ENCODE measurements at regions not wholly inside any gene's neighbourhood (a gene's known extent, or its start where the extent isn't known, plus 50 kb on each side); places are given as distances from the start of the nearest gene placed in this dataset.

GRCh38 chr21:19400223-19400770 lies 996.7 kb upstream of the TMPRSS15 start:
- TF ChIP-seq FOXK2 (IDR thresholded peaks at IDR 0.05) (no peak), NFRKB (IDR thresholded peaks at IDR 0.05) (no peak), FOXA1 (IDR thresholded peaks at IDR 0.05) (no peak), HDGF (IDR thresholded peaks at IDR 0.05; ENCODE audit: borderline replicate concordance) (no peak), ZNF384 (IDR thresholded peaks at IDR 0.05) (no peak), SP1 (IDR thresholded peaks at IDR 0.05) (no peak), TARDBP (IDR thresholded peaks at IDR 0.05) (no peak), PKNOX1 (IDR thresholded peaks at IDR 0.05) (no peak), ELF4 (IDR thresholded peaks at IDR 0.05) (no peak), SUZ12 (IDR thresholded peaks at IDR 0.05) (no peak), CTBP1 (IDR thresholded peaks at IDR 0.05; ENCODE audit: borderline replicate concordance) (no peak), BHLHE40 (IDR thresholded peaks at IDR 0.05; ENCODE audit: borderline replicate concordance) (no peak), FOXM1 (IDR thresholded peaks at IDR 0.05; ENCODE audit: borderline replicate concordance) (no peak), ARNT (IDR thresholded peaks at IDR 0.05) (no peak), L3MBTL2 (conservative IDR thresholded peaks at IDR 0.05) (no peak), LEF1 (IDR thresholded peaks at IDR 0.05; ENCODE audit: borderline replicate concordance) (no peak)
- no peak for DNase-seq (ENCODE audit: extremely low spot score)
- CTCF ChIA-PET: no interaction called here
- POLR2A ChIA-PET: no interaction called here

- CTCF ChIA-PET: no interaction called here
- DNase-seq (ENCODE audit: extremely low spot score): no peak
- TF ChIP-seq BHLHE40 (IDR thresholded peaks at IDR 0.05; ENCODE audit: borderline replicate concordance): no peak
- TF ChIP-seq LEF1 (IDR thresholded peaks at IDR 0.05; ENCODE audit: borderline replicate concordance): no peak
- TF ChIP-seq SP1 (IDR thresholded peaks at IDR 0.05): no peak
- no peak for TF ChIP-seq FOXA1 (IDR thresholded peaks at IDR 0.05)
- TF ChIP-seq L3MBTL2 (conservative IDR thresholded peaks at IDR 0.05): no peak
- no peak for TF ChIP-seq ELF4 (IDR thresholded peaks at IDR 0.05)
- TF ChIP-seq HDGF (IDR thresholded peaks at IDR 0.05; ENCODE audit: borderline replicate concordance): no peak
- TF ChIP-seq FOXK2 (IDR thresholded peaks at IDR 0.05): no peak
- no peak for TF ChIP-seq ZNF384 (IDR thresholded peaks at IDR 0.05)
- no peak for TF ChIP-seq FOXM1 (IDR thresholded peaks at IDR 0.05; ENCODE audit: borderline replicate concordance)
- TF ChIP-seq TARDBP (IDR thresholded peaks at IDR 0.05): no peak
- no peak for TF ChIP-seq ARNT (IDR thresholded peaks at IDR 0.05)
- TF ChIP-seq SUZ12 (IDR thresholded peaks at IDR 0.05): no peak
- TF ChIP-seq PKNOX1 (IDR thresholded peaks at IDR 0.05): no peak
- POLR2A ChIA-PET: no interaction called here
Observed at GRCh38 chr21:19402870-19403269, 999.3 kb upstream of the TMPRSS15 start.

GRCh38 chr21:19405326-19405725 lies 1001.7 kb upstream of the TMPRSS15 start:
- DNase-seq (ENCODE audit: extremely low spot score): no peak
- CTCF ChIA-PET: no interaction called here
- TF ChIP-seq LEF1 (IDR thresholded peaks at IDR 0.05; ENCODE audit: borderline replicate concordance) (no peak), TARDBP (IDR thresholded peaks at IDR 0.05) (no peak), ZNF384 (IDR thresholded peaks at IDR 0.05) (no peak), FOXK2 (IDR thresholded peaks at IDR 0.05) (no peak), NFRKB (IDR thresholded peaks at IDR 0.05) (no peak), PKNOX1 (IDR thresholded peaks at IDR 0.05) (no peak), SUZ12 (IDR thresholded peaks at IDR 0.05) (no peak), L3MBTL2 (conservative IDR thresholded peaks at IDR 0.05) (no peak), FOXA1 (IDR thresholded peaks at IDR 0.05) (no peak), SP1 (IDR thresholded peaks at IDR 0.05) (no peak), ARNT (IDR thresholded peaks at IDR 0.05) (no peak), BHLHE40 (IDR thresholded peaks at IDR 0.05; ENCODE audit: borderline replicate concordance) (no peak)
- POLR2A ChIA-PET: no interaction called here

- ChIA-PET POLR2A (no interaction called here), CTCF (no interaction called here)
- TF ChIP-seq SUZ12 (IDR thresholded peaks at IDR 0.05) (no peak), FOXM1 (IDR thresholded peaks at IDR 0.05; ENCODE audit: borderline replicate concordance) (no peak), CTBP1 (IDR thresholded peaks at IDR 0.05; ENCODE audit: borderline replicate concordance) (no peak), HDGF (IDR thresholded peaks at IDR 0.05; ENCODE audit: borderline replicate concordance) (no peak), FOXK2 (IDR thresholded peaks at IDR 0.05) (no peak), ARNT (IDR thresholded peaks at IDR 0.05) (no peak), PKNOX1 (IDR thresholded peaks at IDR 0.05) (no peak), NFRKB (IDR thresholded peaks at IDR 0.05) (no peak), ZNF384 (IDR thresholded peaks at IDR 0.05) (no peak), L3MBTL2 (conservative IDR thresholded peaks at IDR 0.05) (no peak), TARDBP (IDR thresholded peaks at IDR 0.05) (no peak), BHLHE40 (IDR thresholded peaks at IDR 0.05; ENCODE audit: borderline replicate concordance) (no peak), SP1 (IDR thresholded peaks at IDR 0.05) (no peak), ELF4 (IDR thresholded peaks at IDR 0.05) (no peak), FOXA1 (IDR thresholded peaks at IDR 0.05) (no peak), LEF1 (IDR thresholded peaks at IDR 0.05; ENCODE audit: borderline replicate concordance) (no peak)
- DNase-seq (ENCODE audit: extremely low spot score): no peak
Observed at GRCh38 chr21:19420565-19420964, 1017.0 kb upstream of the TMPRSS15 start.

- TF ChIP-seq PKNOX1 (IDR thresholded peaks at IDR 0.05) (no peak), TARDBP (IDR thresholded peaks at IDR 0.05) (no peak), HDGF (IDR thresholded peaks at IDR 0.05; ENCODE audit: borderline replicate concordance) (no peak), SP1 (IDR thresholded peaks at IDR 0.05) (no peak), ELF4 (IDR thresholded peaks at IDR 0.05) (no peak), NFRKB (IDR thresholded peaks at IDR 0.05) (no peak), L3MBTL2 (conservative IDR thresholded peaks at IDR 0.05) (no peak), BHLHE40 (IDR thresholded peaks at IDR 0.05; ENCODE audit: borderline replicate concordance) (no peak), SUZ12 (IDR thresholded peaks at IDR 0.05) (no peak), ARNT (IDR thresholded peaks at IDR 0.05) (no peak), LEF1 (IDR thresholded peaks at IDR 0.05; ENCODE audit: borderline replicate concordance) (no peak), FOXM1 (IDR thresholded peaks at IDR 0.05; ENCODE audit: borderline replicate concordance) (no peak), CTBP1 (IDR thresholded peaks at IDR 0.05; ENCODE audit: borderline replicate concordance) (no peak)
- ChIA-PET CTCF (no interaction called here), POLR2A (no interaction called here)
Observed at GRCh38 chr21:19433623-19434022, 1030.0 kb upstream of the TMPRSS15 start.

More at GRCh38 chr21:19433623-19434022, 1030.0 kb upstream of the TMPRSS15 start:
- no peak for DNase-seq (ENCODE audit: extremely low spot score)

Data from HEK293T (cell line).